NCI-H187 treated with DMSO at 0.1 percent for 48 hours (cell line): ENCODE measurements at regions not wholly inside any gene's neighbourhood (a gene's known extent, or its start where the extent isn't known, plus 50 kb on each side); places are given as distances from the start of the nearest gene placed in this dataset.
"Not testable (repeated sequence)": the region's sequence is repeated elsewhere in the genome, so short reads cannot be mapped to it uniquely, and the experiment has no call there.

Experiments
- DNase-seq: peaks from one replicate; lab custom pipeline; 2025; lab: John Stamatoyannopoulos, UW

DNA sequence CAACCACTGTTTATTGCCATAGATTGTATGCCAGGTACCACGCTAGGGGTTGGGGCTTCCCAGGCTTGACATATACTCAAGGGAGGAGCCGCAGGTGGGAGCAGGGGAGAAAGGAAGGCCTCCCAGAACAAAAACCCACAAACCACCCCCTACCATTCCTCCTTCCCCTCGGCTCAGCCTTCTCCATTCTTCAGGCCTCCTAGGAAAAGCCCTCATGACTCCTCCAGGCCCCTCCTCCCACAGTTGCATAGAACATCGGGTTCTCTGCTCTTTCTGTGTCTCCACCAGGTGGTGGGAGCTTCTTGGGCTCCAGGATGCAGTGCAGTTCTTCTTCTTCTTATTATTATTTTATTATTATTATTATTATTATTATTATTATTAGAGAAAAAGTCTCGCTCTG lies 80.3 kb downstream of the ZFP36L2 start:
- DNase-seq: no peak

DNA sequence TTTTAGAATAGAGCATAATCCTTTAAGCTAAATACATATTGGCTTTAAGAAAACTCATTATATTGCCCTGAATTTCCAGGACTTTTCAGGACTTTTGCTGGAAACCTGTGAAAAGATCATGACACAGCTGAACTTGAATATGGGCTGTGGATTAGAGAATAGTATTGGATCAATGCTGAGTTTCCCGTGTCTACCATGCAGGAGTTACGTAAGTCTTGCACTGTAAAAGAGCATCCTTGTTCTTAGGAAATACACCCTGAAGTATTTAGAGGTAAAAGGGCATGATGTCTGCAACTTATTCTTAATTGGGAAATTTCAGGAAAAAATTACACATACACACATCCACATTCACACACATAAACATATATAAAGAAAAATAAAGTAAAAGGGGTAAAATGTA lies 82.1 kb downstream of the ZFP36L2 start:
- no peak for DNase-seq

DNA sequence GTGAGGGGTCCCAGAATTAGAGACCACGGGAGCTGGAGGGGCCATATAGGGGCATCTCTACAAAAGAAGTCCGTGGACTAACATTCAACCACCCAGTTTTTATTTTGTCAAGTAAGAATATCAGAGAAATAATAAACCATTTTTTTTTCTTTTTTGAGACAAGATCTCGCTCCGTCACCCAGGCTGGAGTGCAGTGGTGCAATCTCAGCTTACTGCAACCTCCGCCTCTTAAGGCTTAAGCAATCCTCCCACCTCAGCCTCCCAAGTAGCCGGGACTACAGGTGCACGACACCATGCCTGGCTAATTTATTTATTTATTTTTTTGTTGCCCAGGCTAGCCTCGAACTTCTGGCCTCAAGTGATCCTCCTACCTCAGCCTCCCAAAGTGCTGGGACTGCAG lies 82.7 kb downstream of the ZFP36L2 start:
- DNase-seq: no peak

DNA sequence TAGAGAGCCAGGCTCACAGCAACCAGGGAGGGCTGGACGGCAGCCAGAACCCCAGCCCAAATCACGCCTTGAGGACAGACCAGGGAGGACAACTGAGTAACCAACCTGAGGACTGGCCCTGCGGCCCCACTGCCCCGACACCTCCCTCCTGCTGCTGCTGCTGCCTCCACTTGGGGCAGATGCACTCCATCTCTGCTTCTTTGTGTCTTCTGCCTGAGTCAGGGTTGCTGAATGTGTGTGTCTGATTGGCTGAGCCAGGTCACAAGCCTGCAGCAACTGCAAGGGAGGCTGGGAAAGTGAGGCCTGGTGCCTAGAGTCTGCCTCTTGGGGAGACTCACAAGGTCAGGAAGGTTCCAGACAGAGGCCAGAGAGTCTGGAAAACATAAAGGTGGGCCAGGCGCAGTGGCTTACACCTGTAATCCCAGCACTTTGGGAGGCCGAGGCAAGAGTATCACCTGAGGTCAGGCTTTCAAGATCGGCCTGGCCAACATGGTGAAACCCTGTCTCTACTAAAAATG lies 83.4 kb downstream of the ZFP36L2 start:
- no peak for DNase-seq

DNA sequence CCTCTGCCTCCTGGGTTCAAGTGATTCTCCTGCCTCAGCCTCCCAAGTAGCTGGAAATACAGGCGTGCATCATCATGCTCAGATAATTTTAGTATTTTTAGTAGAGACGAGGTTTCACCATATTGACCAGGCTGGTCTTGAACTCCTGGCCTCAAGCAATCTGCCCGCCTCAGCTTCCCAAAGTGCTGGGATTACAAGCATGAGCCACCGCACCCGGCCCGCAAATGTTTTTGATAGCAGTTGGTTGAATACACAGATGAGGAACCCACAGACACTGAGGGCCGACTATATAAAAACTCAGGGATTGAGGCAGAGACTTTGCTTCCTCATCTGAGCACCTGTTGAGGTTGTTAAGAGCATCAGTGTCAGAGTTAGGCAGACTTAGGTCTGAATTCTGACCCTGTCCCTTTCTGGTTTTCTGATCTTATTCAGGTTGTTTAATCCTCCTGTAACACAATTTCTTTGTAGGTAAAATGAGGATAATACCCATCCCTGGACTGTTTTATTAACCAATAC lies 84.7 kb downstream of the ZFP36L2 start:
- not testable (repeated sequence) for DNase-seq

DNA sequence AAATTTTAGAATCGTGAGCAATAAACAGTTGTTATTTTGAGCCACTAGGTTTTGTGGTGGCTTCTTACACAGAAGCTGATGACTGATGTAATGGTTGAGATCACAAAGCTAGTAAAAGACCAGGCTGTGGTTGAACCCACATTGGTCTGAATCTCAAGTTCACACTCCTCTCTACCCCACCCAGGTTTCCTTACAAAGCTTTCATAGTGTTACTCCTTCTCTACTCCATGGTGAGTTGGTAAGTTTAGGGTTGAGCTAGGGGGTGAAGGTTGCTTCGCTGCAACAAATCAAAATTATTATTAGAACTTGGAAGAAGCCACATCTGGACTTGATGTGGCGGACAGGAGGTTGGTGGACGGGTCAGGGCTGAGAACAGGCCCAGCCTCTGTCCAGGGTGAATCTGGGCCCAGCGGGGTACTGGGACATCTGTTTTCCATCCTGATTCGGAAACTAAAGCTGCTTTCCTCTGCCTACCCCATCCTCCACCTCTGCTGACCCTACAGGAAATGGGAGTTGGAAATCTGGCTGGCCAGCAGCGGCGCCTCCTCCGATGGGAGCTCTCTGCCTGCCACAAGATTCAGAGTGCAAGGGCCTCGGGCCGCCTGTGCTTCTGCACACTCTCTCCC lies 86.3 kb downstream of the ZFP36L2 start:
- DNase-seq: no peak

DNA sequence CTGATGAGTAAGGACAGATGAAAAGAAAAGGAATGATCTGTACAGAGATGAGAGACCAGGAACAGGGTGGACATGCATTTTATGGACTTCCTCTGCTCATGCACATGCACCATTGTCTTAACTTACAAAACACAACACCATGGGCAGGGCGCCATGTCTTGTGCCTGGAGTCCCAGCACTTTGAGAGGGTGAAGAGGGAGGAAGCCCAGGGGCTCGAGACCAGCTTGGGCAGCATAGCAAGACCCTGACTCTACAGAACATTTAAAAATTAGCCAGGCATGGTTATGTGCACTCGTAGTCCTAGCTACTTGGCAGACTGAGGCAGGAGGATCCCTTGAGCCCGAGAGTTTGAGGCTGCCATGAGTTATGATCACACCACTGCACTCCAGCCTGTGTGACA lies 86.9 kb downstream of the ZFP36L2 start:
- DNase-seq: no peak

DNA sequence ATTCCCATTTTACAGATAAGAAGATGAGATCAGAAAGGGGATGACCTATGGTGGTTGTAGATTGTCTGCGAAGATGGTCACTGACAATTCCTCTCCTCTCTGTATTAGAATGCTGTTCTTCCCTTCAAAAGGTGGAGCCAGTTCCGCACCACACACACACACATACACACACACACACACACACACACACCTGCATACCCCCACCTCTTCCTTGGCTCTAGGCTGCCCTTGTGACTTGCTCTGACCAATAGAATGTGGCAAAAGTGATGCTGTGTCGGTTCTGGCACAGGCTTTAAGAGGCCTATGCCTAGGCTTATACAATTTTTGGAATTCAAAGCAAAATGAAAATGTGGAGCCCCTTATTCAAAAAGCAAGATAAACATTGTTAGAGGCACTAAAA lies 88.0 kb downstream of the ZFP36L2 start:
- DNase-seq: no peak

DNA sequence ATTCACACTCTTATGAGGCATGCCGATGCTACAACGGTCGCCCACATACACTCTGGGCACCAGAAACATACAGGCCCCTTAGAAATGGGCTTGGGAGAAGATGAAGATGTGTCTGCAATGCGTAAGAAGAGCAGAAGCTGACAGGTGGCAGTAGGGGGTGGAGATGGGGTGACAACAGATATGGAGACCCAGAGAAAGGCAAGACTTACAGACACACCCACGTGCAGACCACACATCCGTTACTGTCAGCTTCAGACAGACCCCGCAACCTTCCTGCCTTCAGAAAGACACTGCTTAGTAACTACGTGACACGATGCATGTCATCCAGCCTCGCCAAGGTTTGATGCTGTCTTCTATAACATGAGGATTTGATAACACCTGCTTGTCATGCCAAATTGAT lies 89.5 kb downstream of the ZFP36L2 start:
- no peak for DNase-seq

DNA sequence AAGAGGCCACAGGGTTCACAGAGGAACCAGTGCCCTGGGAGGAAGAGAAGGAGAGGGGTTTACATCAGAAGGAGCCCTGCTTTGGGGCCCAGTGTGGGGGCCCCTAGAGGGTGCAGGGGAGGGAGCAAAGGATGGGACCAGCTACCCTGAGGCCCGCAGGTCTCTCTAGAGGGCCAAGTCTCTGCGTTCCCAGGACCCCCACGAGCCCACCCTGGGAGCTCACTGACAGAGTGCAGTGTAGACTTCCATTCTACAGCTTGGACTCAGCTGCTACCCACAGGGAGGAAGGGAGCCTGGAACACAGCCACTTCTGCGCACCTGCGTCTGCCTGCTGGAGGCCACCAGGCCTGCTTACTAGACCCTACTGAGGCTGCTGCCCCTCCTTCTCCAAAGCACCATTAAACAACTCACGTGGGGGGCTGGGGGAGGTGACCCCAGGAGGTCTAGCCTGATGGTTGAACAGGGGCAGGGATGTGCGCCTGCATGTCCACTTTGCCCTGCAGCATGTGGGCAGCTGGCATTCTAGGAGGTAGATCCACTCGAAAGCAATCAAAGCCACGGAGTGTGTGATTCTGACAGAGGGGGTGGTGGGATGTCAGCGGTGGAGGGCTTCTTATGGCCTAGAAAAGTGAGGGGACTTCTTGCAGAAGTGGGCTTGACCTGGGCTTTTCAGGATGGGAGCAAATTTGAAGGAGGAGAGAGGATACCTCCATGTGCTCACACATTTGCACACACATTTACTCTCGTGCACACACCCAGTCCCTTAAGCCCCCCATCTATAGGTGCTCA lies 90.2 kb downstream of the ZFP36L2 start:
- no peak for DNase-seq

DNA sequence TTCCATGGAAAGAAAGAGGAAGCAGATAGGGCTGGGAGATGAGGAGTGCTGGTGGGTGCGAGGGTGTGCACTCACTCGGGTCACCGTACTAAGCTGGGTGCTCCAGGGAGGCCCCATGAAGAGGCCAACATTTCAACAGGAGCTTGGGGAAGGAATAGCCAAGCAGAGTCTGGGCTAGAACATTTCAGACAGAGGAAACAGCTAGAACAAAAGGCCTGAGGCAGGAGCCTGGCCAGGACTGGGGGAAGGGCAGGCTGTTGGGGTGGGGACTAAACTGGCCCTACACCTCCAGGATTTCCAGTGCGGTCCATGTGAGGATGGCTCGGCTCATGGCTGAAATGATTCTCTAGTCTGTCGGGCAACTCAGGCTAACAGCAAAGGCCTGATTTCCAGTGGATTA lies 90.8 kb downstream of the ZFP36L2 start:
- no peak for DNase-seq

DNA sequence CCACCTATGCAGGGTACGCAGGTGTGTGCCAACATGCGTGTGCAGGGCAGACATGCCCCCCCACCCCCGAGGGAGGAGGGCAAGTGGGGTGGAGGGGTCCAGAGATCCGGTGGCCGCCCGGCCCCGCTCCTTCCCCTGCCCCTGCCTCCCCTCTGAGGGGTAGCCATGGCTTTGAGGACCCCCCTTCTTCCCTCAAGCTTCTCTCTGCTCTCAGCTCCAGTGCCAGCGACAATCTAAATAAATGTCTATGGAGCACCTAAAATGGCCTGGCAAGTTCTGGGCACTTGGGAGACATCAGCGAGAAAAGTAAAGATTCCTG lies 91.9 kb downstream of the ZFP36L2 start:
- no peak for DNase-seq

DNA sequence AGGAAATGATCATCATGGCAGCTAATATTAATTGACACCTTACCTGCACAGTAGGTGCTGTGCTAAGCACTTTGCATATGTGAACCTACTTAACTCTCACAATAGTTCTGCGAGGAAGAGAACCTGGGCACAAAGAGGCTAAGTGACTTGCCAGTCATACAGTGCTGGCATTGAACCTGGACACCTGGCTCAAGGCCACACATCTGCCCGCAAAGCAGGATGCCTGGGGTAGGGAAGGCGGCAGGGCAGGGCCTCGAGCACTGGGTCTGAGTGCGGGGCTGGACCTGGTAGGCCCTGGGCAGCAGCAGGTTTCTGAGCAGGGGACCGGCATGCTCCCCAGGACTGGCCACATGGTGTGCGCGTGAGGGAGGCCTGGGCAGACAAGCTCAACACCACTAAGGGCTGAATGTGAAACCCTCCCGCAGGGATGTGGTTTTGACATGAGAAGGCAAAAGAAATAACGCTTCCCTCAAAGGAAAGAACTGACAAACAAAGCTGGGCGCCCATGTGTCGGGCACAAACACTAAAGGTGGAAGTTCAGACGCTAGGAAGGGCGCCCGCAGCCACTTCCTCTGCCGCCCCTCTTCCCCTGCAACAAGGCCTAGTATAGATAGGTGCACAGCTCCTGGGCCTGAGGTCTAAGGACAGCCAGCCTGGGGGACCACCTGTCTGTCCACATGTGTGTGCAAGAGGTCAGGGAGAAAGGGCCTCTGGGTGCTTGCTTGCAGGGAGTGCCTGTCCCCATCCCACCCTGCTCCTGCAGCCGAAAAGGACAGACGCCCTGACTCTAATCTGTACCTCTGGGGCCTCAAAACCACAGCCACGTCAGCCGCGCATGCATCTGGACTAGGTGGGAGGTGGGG lies 92.5 kb downstream of the ZFP36L2 start:
- no peak for DNase-seq

DNA sequence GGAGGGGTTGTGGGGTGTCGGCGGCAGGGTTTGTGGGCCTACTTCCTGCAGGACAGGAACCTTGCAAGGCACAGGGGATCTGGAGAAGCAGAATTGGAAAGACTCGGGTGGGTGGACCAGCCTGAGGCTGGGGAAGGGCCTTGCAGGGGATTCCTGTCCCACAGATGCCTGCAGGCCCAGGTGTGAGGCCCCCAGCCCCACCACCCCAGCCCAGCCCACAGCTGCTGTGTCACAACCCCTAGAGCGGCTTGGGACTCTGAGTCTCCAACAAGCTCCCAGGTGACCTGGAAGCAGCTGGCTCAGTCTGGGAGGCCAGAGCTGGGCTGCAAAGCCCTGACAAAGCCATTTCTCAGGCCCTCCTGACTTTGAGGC lies 93.1 kb downstream of the ZFP36L2 start:
- no peak for DNase-seq

DNA sequence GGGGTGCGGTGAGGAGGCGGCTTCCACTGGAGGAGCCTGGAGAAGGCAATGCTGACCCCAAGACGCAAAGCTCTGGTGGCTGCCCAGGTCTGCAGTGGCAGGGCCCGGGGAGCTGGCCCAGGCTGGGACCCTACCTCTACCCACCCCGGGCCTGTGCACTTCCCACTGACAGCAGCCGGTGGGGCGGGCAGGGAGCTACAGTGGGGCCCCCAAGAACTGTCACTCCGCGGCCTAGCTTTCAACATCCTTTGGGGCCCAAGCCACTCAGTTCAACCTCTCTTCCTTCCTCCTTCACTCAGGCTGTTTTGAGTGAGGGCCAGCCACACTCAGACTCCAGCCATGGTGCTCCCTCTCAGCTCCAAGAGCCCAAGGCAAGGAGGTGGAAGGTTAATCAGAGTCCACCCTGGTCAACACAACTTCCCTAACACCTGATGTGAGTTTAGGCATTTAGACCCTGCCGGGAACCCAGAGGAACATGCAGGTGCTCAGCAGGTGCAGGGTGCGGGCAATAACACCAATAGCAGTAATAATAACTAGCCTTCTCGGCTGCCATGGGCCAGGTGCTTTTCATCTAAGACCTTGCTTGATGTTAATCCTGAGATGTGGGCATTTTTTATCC lies 93.6 kb downstream of the ZFP36L2 start:
- DNase-seq: no peak

DNA sequence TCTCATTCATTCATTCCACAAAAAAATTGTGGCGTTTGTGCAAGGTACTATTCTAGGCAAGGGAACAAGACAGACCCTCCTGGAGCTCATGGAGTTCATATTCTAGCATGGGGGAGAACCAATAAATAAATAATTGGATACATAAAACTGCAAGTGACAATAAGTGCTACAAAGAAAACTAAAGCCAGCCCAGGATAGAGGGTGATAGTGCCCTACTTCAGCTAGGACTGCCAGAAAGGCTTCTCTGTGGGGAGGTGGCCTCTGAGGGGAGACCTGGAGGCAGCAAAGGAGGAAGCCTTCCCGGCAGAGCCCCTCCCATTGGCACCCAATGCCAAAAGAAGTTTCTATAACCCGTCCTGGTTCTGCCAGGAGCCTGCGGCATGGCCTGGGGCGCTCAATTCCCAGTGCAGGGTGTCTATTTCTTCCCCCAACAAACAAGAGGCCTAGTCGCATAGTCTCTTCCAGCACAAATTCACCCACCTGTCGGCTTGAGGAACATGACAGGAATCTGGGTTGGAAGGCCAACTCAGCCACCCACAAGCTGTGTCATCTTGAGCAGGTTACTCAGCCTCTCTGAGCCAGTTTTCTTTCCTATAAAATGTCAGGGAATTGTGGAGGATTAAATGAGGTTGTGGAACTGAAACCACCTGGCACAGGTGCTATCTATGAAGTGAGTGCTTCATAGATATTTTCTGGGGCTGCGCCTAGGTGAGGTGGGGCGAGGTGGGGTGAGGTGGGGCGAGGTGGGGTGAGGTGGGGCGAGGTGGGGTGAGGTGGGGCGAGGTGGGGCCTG lies 94.3 kb downstream of the ZFP36L2 start:
- no peak for DNase-seq

DNA sequence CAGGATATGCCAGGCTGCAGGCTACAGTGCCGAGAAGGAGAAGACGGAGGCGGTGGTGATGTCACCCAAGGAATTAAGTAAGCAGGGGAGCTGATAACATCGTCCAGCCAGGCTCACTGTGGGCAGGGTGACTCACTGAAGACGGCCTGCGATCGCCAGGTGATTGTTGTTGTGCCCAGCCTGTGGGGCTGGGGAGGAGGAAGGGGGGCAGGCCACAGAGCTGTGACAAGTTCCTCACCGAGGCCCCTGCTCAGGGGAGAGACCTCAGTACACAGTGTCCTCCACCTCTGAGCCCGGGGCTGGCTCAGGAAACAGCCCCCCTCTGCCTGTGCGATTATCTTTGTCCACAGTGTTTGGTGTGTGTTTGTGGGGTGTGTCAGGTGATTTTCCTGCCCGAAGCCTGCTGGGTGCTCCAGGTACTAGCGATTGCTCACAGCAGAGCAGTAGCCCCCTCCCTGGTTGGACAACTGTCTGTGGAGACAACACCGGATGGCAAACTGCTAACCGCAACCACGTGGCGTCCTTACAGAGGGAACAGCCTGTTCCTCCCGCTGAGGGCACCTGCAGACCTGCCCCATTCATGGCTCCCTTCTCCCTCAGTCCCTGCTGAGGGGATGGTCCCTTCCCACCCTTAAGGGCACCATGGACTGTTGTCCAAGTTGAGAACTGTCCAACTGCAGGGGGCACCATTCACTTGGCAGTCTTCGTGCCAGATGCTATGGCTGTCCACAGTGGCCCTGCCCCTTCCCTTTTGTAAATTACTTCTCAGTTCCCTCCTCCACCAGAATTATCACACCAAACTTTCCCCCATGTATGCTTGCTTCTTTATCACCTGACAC lies 95.1 kb downstream of the ZFP36L2 start:
- DNase-seq: no peak

DNA sequence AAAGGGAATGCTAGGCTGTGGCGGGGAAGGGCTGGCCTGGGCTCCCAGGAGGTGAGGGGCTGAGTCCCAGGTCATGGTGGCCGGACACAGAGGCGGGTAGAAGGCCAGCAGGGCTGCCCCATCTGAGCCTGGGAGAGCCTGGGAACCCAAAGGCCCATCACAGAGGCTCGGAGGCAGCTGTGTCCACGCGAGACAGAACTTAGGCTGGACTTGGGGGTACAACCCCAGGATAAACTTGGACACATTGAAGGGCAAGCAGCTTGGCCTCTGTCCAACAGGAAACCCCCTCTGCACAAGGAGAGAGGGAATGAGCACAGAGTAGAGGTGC lies 95.9 kb downstream of the ZFP36L2 start:
- DNase-seq: no peak

DNA sequence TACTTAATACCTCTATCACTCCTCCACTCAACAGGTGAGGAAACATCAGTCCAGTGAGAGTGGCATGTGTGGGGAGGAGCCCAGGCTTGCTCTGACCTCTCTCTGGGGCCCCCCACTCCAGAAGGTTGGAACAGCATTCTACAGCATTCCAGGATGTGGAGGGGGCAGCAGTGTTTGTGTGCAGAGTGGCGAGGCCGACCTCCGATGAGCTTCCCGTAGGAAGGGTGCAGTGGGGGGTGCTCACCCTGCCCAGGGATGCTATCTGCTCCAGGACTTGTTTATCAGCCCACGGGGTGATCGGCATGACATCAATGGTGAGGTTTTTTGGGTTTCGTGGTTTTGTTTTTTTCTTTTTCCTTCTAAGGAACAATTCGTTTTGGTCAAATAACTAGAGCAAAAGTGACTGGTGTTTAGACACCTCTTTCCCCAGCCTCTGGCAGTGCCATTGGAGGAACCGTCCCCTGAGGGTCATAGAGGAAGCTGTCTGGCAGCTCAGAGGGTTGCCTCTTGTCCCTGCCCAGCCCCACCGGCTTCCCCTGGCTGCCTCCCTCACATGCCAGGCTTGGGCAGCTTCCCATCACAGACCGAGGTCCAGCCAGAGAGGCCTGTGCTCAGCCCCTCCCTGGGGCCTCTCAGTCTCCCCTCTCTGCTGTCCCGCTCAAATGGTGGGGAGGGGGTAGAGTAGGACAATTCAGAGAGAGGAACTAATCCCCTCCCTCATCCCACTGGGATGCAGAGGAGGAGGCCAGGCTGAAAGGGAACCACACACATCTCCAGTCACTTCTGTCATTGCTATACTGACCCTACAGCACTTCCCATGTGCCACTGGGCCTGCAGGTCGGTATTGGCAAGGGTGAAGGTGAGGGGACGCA lies 96.5 kb downstream of the ZFP36L2 start:
- DNase-seq: no peak

DNA sequence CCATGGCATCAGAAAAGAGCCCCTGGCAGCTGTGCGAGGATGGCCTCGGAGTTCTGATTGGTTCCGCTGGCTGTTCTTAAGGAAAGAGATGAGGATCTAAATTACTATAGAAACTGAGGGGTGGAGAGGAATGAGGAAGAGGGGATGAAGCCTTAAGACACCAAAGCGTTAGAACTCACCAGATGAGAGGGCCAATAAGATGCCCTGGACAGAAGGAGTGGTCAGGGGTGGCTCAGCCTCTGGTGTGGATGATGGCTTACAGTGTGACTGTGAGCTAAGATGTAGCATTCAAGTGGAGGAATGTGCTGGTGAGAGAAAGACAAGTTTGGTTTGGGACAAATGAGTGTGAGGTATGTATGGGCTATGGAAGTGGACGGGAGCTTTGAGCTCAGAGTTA lies 97.8 kb downstream of the ZFP36L2 start:
- no peak for DNase-seq
